ENCODE measurements at regions not wholly inside any gene's neighbourhood (a gene's known extent, or its start where the extent isn't known, plus 50 kb on each side); places are given as distances from the start of the nearest gene placed in this dataset.

DNA sequence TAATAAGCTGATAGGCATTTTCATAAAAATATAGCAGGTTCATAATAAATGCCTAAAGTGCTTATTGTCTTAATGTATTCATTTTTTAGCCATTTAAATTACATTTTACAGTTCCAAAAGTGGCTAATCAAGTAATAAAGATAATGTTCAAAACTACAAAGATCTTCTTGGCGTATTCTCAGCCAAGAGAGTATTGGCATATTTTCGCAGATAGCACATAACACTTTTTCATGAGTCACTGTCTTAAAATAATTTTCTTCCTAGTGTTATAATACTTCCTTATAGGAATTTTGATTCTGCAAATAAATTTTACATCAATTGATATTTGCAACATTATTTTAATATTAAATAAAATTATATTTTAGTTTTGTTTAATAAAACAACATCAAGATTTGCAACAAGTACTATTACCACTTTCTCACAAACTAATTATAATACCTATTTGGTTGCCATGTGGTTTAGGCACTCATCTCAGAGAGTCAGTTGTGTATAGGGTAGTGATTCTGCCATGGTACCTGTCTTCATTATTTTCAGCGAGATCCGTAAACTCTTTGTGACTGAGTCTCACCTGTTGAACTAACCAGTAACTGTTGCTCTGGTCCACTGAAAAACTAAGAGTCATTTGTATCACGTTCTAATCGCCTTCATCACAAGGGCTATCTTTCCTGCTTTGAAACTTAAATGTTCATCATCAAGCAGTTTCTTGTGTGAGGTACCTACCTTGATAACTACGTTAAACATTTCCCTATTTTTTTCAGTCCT is 152.5 kb upstream of the AKR1E2 start:
- no peak overlapping the region for H3K27ac Mint-ChIP-seq
- no peak for DNase-seq
- no peaks in the 10 kb centered on the region for H3K36me3 Mint-ChIP-seq
- no peaks in the 10 kb centered on the region for H3K4me1 Mint-ChIP-seq
- no peak overlapping the region for H3K4me3 Mint-ChIP-seq
- CTCF ChIA-PET: no interaction called here
- H3K9me3 Mint-ChIP-seq: no peaks in the 10 kb centered on the region
- H3K27me3 Mint-ChIP-seq: peaks cover 23% of the 10 kb centered on the region

GRCh38 chr10:4672201-4672600 is 153.8 kb upstream of the AKR1E2 start:
- Mint-ChIP-seq H3K9me3 (no peaks in the 10 kb centered on the region), H3K27ac (no peak overlapping the region)
- CTCF ChIA-PET: no interaction called here

GRCh38 chr10:4671451-4672145 is 154.4 kb upstream of the AKR1E2 start:
- Mint-ChIP-seq H3K36me3 (no peaks in the 10 kb centered on the region), H3K4me1 (no peaks in the 10 kb centered on the region), H3K27me3 (peaks cover 21% of the 10 kb centered on the region), H3K4me3 (no peak overlapping the region), H3K27ac (no peak overlapping the region), H3K9me3 (no peaks in the 10 kb centered on the region)
- CTCF ChIA-PET: no interaction called here
- no peak for DNase-seq

More at GRCh38 chr10:4672201-4672600, 153.8 kb upstream of the AKR1E2 start:
- Mint-ChIP-seq H3K36me3 (no peaks in the 10 kb centered on the region), H3K27me3 (peaks cover 23% of the 10 kb centered on the region), H3K4me1 (no peaks in the 10 kb centered on the region), H3K4me3 (no peak overlapping the region)
- DNase-seq: no peak

GRCh38 chr10:4670737-4671136 is 155.3 kb upstream of the AKR1E2 start:
- Mint-ChIP-seq H3K4me1 (no peaks in the 10 kb centered on the region), H3K4me3 (no peak overlapping the region), H3K9me3 (no peaks in the 10 kb centered on the region), H3K36me3 (no peaks in the 10 kb centered on the region), H3K27ac (no peak overlapping the region), H3K27me3 (peaks cover 17% of the 10 kb centered on the region)
- no peak for DNase-seq
- CTCF ChIA-PET: no interaction called here

DNA sequence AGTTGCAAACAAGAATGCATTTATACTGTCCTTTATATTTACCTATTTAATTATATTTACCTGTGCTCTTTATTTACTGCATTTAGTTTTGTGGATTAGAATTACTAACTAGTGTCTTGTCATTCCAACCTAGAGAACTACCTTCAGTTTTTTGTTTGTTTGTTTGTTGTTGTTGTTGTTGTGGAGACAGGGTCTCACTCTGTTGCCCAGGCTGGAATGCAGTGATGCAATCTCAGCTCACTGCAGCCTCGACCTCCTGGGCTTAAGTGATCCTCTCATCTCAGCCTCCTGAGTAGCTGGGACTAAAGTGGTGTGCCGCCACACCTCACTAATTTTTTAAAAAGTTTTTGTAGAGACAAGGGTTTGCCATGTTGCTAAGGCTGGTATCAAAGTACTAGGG is 156.4 kb upstream of the AKR1E2 start:
- Mint-ChIP-seq H3K9me3 (no peaks in the 10 kb centered on the region), H3K27me3 (peaks cover 11% of the 10 kb centered on the region), H3K4me1 (no peaks in the 10 kb centered on the region), H3K36me3 (no peaks in the 10 kb centered on the region), H3K4me3 (no peak overlapping the region), H3K27ac (no peak overlapping the region)
- DNase-seq: no peak
- CTCF ChIA-PET: no interaction called here

DNA sequence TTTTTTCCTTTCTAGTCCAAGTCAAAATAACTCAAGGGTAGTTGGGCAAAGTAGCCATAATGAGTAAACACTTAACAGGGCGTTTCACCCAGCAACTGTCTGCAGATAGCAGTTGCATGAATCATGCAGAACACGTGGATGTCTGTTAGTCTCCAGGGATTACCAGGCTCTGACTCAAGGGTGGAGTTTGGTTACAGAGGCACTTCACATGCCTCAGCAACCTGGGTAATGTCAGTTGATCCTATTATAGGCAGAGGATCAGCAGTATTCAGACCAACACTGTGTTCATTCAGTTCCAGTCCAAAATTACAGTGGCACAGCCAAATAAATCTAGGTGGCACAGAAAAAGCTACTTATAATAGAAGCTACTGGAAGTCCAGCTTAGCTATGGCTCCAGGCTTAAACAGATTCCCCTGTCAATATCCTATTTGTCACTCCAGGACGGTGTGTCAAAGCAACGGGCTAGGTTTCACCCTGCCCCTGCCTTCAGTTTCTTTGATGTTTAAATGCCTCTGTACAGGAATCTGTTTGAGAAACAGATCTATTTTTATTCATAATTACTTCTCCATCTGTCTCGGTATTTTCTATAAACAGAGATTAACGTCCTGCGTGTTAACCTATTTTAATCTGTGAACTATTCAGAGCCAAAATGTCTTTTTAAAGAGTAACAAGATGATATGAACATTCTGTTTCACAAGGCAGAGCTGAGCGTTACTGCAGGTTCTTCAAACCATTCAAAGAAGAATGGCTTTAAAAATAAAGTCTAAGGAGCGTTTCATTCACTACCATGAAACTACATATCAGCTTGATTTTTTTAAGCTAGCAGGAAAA is 162.6 kb upstream of the AKR1E2 start:
- DNase-seq: no peak
- H3K36me3 Mint-ChIP-seq: no peaks in the 10 kb centered on the region
- CTCF ChIA-PET: no interaction called here
- no peaks in the 10 kb centered on the region for H3K4me1 Mint-ChIP-seq
- no peak overlapping the region for H3K27ac Mint-ChIP-seq
- H3K9me3 Mint-ChIP-seq: no peaks in the 10 kb centered on the region
- peaks cover 17% of the 10 kb centered on the region for H3K27me3 Mint-ChIP-seq
- no peak overlapping the region for H3K4me3 Mint-ChIP-seq

- Mint-ChIP-seq H3K4me3 (no peak overlapping the region), H3K27me3 (peaks cover 17% of the 10 kb centered on the region), H3K36me3 (no peaks in the 10 kb centered on the region), H3K9me3 (no peaks in the 10 kb centered on the region), H3K4me1 (no peaks in the 10 kb centered on the region), H3K27ac (no peak overlapping the region)
- DNase-seq: no peak
- CTCF ChIA-PET: no interaction called here
Measured at GRCh38 chr10:4662576-4663161, 163.3 kb upstream of the AKR1E2 start.

GRCh38 chr10:4661511-4662255 is 164.3 kb upstream of the AKR1E2 start:
- Mint-ChIP-seq H3K4me3 (no peak overlapping the region), H3K27me3 (peaks cover 17% of the 10 kb centered on the region), H3K27ac (no peak overlapping the region), H3K9me3 (no peaks in the 10 kb centered on the region), H3K4me1 (no peaks in the 10 kb centered on the region), H3K36me3 (no peaks in the 10 kb centered on the region)
- CTCF ChIA-PET: no interaction called here
- DNase-seq: no peak

GRCh38 chr10:4658777-4659176 is 167.2 kb upstream of the AKR1E2 start:
- Mint-ChIP-seq H3K27ac (no peak overlapping the region), H3K4me1 (no peaks in the 10 kb centered on the region), H3K36me3 (no peaks in the 10 kb centered on the region), H3K27me3 (peaks cover 17% of the 10 kb centered on the region), H3K4me3 (no peak overlapping the region), H3K9me3 (no peaks in the 10 kb centered on the region)
- CTCF ChIA-PET: no interaction called here
- no peak for DNase-seq

- peaks cover 11% of the 10 kb centered on the region for H3K4me1 Mint-ChIP-seq
- H3K27ac Mint-ChIP-seq: no peak overlapping the region
- peaks cover 9% of the 10 kb centered on the region for H3K27me3 Mint-ChIP-seq
- H3K4me3 Mint-ChIP-seq: no peak overlapping the region
- no peaks in the 10 kb centered on the region for H3K36me3 Mint-ChIP-seq
- CTCF ChIA-PET: interaction anchor here (0.9 to 1.0 kb wide), 5 partner anchors 201 to 1462 kb away, joined by 3 to 4 read pairs (median 3); no protein-coding TSS in a partner anchor
- no peaks in the 10 kb centered on the region for H3K9me3 Mint-ChIP-seq
- peak; percentile 59 for DNase-seq
Measured at GRCh38 chr10:4656576-4657194, 169.3 kb upstream of the AKR1E2 start.

DNA sequence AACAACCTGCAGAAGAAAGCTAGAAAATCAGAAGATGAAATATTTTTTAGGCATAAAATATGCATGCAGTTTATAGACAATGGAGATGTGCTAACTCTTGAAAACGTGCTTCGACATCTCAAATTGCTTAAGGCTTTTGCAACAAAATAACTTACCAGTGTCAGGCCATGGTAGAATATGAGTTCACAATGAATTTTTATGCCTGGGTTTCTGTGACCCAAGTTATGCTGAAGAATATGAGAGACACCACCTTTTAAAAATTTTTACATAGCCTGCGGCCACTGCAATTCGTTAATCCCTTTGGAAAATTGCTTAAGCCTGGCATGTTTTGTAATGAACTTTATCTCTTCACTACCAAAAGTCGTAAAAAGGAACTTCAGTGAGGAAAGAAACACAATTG is 170.1 kb upstream of the AKR1E2 start:
- Mint-ChIP-seq H3K27ac (no peak overlapping the region), H3K4me3 (no peak overlapping the region), H3K4me1 (peaks cover 17% of the 10 kb centered on the region), H3K36me3 (no peaks in the 10 kb centered on the region), H3K9me3 (no peaks in the 10 kb centered on the region), H3K27me3 (peaks cover 6% of the 10 kb centered on the region)
- DNase-seq: no peak
- CTCF ChIA-PET: interaction anchor here (0.9 to 1.0 kb wide), 2 partner anchors 1458 to 1461 kb away, joined by 3 read pairs; no protein-coding TSS in a partner anchor

DNA sequence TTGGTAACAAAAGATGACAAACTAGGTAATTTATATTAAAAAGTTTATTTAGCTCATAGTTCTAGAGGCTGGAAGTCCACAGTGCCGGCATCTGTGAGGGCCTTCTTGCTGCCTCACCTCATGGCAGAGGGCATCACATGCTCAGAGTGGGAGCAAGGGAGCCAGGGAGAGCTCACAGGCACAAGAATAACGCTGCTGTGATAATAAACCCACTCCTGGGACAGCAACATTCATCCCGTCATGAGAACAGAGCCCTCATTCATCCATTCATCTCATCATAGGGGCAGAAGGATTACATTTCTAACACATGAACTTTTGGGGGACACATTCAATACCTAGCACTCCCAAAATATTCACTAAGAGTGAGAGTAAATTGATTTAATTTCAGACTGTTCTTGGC is 170.6 kb upstream of the AKR1E2 start:
- Mint-ChIP-seq H3K4me1 (peaks cover 17% of the 10 kb centered on the region), H3K36me3 (no peaks in the 10 kb centered on the region), H3K9me3 (no peaks in the 10 kb centered on the region), H3K27me3 (peaks cover 6% of the 10 kb centered on the region), H3K27ac (no peak overlapping the region), H3K4me3 (no peak overlapping the region)
- DNase-seq: no peak
- CTCF ChIA-PET: interaction anchor here (0.8 to 1.0 kb wide), 3 partner anchors 1415 to 1460 kb away, joined by 3 read pairs; no protein-coding TSS in a partner anchor

DNA sequence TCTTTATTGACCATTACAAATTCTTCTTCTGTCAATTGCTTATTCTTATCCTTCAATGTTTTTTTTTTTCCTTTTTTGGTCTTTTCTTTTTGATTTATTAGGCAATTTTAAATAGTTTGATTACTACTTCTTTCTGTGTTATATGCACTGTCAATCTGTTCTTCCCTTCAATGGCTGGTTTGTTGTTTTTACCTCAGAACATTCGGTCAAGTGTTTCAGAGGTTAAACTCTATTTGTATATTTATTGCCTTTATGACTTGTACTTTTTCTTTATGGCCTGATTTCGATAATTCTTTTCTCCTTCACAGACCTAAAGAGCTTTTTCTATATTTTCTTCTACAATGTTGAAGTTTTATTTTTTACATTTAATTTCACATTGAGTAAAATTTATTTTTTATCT is 171.5 kb upstream of the AKR1E2 start:
- H3K27me3 Mint-ChIP-seq: peaks cover 5% of the 10 kb centered on the region
- no peaks in the 10 kb centered on the region for H3K9me3 Mint-ChIP-seq
- peaks cover 22% of the 10 kb centered on the region for H3K4me1 Mint-ChIP-seq
- CTCF ChIA-PET: interaction anchor here (0.6 kb wide), 1 partner anchor 619 kb away, joined by 3 read pairs; no protein-coding TSS in a partner anchor
- no peaks in the 10 kb centered on the region for H3K36me3 Mint-ChIP-seq
- H3K27ac Mint-ChIP-seq: no peak overlapping the region
- no peak overlapping the region for H3K4me3 Mint-ChIP-seq
- DNase-seq: no peak
